NCI-H774 (cell line): ENCODE measurements at regions not wholly inside any gene's neighbourhood (a gene's known extent, or its start where the extent isn't known, plus 50 kb on each side); places are given as distances from the start of the nearest gene placed in this dataset.

ENCODE experiments used
- DNase-seq: peaks from one replicate; lab custom pipeline; 2025; lab: John Stamatoyannopoulos, UW

DNA sequence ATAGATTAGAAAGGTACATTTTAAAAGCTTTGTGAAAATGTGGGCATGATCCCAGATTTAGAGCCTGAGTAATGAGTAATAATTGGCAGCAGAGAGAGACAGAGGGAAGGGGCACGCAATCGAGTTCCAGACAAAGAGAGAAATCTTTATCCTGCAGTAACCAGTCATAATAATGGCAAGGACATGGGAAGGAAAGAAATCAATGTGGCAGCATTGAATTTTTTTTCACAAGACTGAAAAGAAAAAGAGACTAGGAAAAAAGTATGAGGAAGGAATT lies 790.8 kb upstream of the SOX9 start:
- DNase-seq, result no peak

DNA sequence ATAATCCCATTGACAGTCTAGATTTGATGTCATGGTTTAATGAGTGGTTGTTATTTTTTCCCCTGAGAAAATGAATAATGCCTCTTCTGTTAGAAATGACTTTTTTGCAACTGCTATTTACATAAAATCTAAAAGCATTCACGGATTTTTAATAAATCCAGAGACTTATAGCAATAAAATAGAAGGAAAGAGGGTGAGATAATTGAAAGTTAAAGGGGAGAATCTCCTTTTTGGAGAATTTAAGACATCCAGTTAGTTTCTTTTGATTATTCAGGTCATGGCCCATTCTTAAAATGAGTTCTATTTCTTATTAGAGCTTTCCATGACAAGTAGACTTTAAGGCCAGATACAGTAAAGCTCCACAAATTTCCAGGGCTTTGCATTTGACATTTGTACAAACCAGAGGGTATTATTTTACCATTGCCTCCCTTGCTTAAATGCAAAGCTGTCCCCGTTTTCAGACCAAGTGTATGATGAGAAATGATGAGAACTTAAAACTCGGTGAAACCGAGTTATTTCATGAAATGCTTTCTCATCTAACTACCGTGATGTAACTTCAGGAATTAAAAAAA lies 789.0 kb upstream of the SOX9 start:
- DNase-seq, result no peak

DNA sequence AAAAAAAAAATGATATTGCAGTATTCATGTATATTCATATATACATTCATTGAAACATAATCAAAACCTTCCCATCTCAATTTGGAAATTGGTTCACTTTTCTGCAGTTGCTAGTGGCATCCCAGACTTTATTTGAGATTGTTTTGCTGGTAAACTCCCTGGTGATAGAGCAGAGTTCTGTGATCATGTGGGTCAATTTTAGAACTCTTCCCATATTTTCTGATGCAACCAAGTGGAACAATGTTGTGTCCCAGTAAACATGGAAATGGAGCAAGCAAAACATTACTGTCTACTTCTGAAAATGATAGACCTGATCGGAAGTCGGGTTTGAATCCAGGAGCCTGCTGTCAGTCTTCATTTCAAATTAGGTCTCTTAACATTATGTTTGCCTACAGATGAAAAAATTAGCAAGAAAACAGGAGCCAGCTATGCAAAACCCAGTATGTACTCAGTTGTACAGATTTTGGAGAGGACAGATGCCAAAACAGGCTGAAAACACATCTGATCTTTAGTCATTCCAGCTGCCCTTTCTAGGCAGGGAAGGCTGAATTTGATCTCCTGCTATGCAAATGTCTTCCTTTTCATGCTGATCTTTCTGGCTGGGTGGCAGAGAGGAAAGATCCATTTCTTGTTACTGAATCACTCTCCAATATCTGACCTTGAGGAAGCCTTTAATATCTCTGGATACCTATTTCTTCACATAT lies 786.6 kb upstream of the SOX9 start:
- DNase-seq, result no peak

GRCh38 chr17:71335212-71335611 lies 785.6 kb upstream of the SOX9 start:
- DNase-seq, result no peak

DNA sequence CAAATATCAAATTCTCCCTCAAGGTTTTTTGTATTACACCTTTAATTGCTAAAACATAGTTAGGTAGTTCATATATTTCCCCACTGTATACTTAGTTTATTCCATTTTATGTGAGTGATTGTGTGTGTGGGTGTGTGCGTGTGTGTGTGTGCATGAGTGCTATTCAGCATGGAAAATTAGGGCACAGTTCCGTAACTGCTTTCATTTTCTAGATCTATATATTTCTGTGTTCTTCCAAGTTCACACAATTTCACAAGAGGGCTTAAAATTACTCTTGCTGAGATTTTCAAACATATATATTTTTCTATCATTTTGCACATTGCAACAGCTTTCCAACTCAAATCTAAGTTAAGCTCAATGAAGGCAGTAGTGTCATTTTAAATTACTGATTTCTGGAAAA lies 782.9 kb upstream of the SOX9 start:
- no peak for DNase-seq

GRCh38 chr17:71338396-71338795 lies 782.4 kb upstream of the SOX9 start:
- no peak for DNase-seq

- DNase-seq, result no peak
Measured at GRCh38 chr17:71339206-71339605, 781.6 kb upstream of the SOX9 start.

DNA sequence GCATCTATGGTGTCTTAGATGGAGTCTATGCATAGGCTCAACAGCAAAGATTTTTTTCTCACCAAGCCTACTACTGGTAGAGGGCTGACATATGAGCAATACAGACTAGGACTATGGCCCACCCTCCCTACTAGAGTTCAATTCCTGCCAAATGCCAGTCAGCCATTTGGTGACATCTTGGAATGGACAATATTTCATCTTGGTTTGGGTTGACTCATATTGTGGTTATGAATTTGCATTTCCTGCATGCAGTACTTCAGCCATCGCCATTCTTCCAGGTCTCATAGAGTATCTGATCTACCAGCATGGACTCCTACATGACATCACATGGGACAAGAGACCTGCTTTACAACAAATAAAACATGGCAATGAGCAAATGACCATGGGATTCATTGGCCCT lies 778.1 kb upstream of the SOX9 start:
- no peak for DNase-seq

- no peak for DNase-seq
Measured at GRCh38 chr17:71349908-71350600, 770.8 kb upstream of the SOX9 start.

DNA sequence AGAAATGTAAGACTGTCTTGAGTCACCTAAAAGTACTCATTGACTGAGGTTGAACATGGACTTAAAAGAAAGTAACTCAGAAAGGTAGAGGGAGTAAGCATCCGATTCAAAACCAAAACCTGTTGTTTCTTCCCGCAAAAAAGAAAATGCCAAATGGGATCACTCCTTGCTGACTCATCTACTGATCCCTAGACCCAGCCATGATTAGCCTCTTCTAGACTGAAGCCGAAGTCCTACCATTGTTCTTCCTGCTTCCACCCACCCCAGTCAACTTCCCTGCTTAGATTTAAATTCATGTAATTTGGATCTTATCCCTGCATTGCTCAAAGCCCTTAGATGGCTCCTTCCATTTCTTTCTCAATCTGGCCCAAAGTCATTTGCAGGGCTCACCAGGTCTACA lies 760.5 kb upstream of the SOX9 start:
- no peak for DNase-seq

DNA sequence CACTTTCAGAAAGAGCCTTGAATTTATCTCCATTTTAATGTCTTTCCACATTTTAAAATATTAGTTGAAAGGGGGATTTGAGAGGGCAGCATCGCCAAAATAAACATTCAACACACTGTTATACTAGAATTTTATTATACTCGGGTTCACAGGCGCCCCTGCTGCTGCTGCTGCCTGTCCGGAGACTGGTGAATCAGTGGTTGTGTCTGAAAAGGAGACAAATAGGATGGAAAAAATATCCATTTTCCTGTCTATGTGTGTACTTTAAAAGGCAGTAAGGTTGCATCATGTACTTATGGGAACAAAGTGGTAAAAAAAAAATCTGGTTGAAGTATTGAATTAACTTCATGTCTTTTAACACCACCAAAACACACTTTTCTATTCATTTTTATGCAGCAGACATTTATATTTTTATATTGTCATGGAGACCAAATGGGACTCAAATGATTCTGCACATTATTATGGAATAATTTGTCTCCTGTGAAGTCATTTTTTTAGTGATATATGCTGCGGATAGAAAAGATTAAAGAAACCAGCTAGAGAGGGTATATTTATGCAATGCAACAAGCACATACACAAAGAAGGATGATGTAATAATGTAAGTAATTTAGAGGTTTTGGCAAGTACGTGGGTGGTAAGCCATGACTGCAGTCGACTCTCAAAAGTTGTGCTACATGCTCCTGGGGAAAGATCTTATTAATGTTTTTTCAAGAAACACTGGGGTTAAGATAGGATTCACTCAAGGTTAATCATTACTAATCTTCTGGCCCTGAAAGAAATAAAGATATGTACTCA lies 759.0 kb upstream of the SOX9 start:
- DNase-seq, result no peak

- no peak for DNase-seq
Measured at GRCh38 chr17:71363661-71364060, 757.2 kb upstream of the SOX9 start.

DNA sequence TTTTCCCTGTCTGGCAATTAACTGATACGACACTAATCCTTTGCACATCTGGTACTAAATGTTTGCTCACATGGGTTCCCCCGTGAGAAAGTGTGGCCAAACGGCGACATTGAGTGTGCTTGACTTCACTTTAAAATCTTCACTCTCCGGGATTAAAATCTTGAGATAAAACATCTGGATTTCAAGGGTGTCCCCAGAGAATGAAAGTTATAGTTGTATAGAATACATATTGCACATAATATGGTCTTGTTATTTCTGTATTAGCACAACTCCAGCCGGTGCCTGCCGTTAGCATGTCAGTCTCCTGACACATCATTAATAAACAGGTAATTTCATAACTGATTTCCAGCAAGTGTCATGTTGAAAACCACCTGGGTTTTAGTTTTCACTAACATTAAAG lies 749.0 kb upstream of the SOX9 start:
- no peak for DNase-seq

- DNase-seq, result no peak
Measured at GRCh38 chr17:71375948-71376347, 744.9 kb upstream of the SOX9 start.

GRCh38 chr17:71376933-71377332 lies 743.9 kb upstream of the SOX9 start:
- DNase-seq, result no peak

GRCh38 chr17:71378036-71378435 lies 742.8 kb upstream of the SOX9 start:
- no peak for DNase-seq

DNA sequence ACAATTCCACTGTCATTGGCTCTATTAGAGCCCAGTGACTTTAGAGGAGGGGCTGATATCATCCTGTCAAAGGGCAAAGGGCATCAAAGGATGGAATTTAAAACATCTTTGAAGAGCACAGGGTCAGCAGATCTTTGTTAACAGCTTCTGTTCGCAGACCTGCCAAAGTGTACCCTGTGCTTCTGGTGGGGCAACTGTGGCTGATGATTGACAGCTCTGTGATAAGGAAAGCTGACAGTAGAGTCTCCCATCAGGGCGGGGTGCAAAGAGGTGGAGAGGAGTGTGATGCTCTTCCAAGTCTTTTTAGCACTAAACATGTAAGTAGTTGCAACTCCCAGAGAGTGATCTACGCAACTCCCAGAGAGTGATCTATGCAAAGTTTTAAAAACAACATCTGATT lies 742.1 kb upstream of the SOX9 start:
- no peak for DNase-seq

- DNase-seq, result no peak
Measured at GRCh38 chr17:71379512-71379911, 741.3 kb upstream of the SOX9 start.

- DNase-seq, result no peak
Measured at GRCh38 chr17:71380535-71380934, 740.3 kb upstream of the SOX9 start.

DNA sequence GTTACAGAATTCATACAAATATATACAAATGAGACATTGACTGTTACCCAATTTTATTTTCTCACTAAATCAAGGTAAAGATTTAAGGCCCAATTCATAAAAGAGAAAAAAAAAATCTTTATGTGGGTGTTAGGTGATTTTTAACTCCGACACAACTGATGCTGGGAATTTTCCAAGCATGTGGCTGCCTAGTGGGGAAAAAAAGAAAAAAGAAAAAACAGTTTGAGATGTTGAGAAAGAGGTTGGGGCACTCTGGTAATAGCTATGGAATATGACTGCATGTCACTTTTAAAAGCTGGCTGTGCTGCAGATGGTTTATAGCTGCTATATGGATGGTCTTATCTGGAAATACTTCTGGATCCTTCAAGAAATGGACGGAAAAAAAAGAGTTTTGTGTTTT lies 739.9 kb upstream of the SOX9 start:
- DNase-seq, result no peak

GRCh38 chr17:71383091-71383490 lies 737.7 kb upstream of the SOX9 start:
- DNase-seq, result no peak

GRCh38 chr17:71387456-71387855 lies 733.4 kb upstream of the SOX9 start:
- no peak for DNase-seq
